Activated T-helper 17 cell treated with anti-CD3 and anti-CD28 coated beads, Interleukin-2, amount 50 U/mL, for 72 hours (primary cell): ENCODE measurements at regions not wholly inside any gene's neighbourhood (a gene's known extent, or its start where the extent isn't known, plus 50 kb on each side); places are given as distances from the start of the nearest gene placed in this dataset.
A peak's percentile ranks its signal among the peaks of the same experiment; 100 is the strongest.

Experiments
- ATAC-seq: fragments of 150-1000 bp; cut with Tn5 transposase; replicated peaks from 2 replicates; pipeline ENCODE4 v1.10.0; 2021; ENCODE audit warnings: mild to moderate bottlenecking, moderate library complexity
- H3K27ac Mint-ChIP-seq: one replicate; pipeline ENCODE4 v1.8.0; 2022; ENCODE audit warnings: mixed read lengths
- H3K27me3 Mint-ChIP-seq: one replicate; pipeline ENCODE4 v1.8.0; 2022; ENCODE audit warnings: mixed read lengths
- H3K36me3 Mint-ChIP-seq: one replicate; pipeline ENCODE4 v1.8.0; 2022; ENCODE audit warnings: low read depth, mild to moderate bottlenecking, mixed read lengths
- H3K4me1 Mint-ChIP-seq: one replicate; pipeline ENCODE4 v1.8.0; 2022; ENCODE audit warnings: mixed read lengths
- H3K4me3 Mint-ChIP-seq: one replicate; pipeline ENCODE4 v1.8.0; 2022; ENCODE audit warnings: mild to moderate bottlenecking, mixed read lengths
- H3K9me3 Mint-ChIP-seq: one replicate; pipeline ENCODE4 v1.8.0; 2022; ENCODE audit warnings: mixed read lengths

GRCh38 chr15:66832664-66833063 lies 130.6 kb downstream of the SMAD6 start:
- Mint-ChIP-seq H3K4me3 (no peak overlapping the region), H3K4me1 (no peaks in the 10 kb centered on the region), H3K27me3 (peaks cover 7% of the 10 kb centered on the region), H3K9me3 (no peaks in the 10 kb centered on the region), H3K27ac (no peak overlapping the region), H3K36me3 (no peaks in the 10 kb centered on the region)
- ATAC-seq = no peak

GRCh38 chr15:66833371-66833770 lies 131.3 kb downstream of the SMAD6 start:
- Mint-ChIP-seq H3K36me3 (no peaks in the 10 kb centered on the region), H3K9me3 (no peaks in the 10 kb centered on the region), H3K27me3 (peaks cover 7% of the 10 kb centered on the region), H3K4me3 (no peak overlapping the region), H3K27ac (no peak overlapping the region), H3K4me1 (no peaks in the 10 kb centered on the region)
- no peak for ATAC-seq

GRCh38 chr15:66833803-66834202 lies 131.8 kb downstream of the SMAD6 start:
- no peaks in the 10 kb centered on the region for H3K4me1 Mint-ChIP-seq
- no peak overlapping the region for H3K4me3 Mint-ChIP-seq
- no peak for ATAC-seq
- no peak overlapping the region for H3K27ac Mint-ChIP-seq
- H3K9me3 Mint-ChIP-seq = no peaks in the 10 kb centered on the region
- peaks cover 7% of the 10 kb centered on the region for H3K27me3 Mint-ChIP-seq
- no peaks in the 10 kb centered on the region for H3K36me3 Mint-ChIP-seq

- peaks cover 7% of the 10 kb centered on the region for H3K27me3 Mint-ChIP-seq
- no peaks in the 10 kb centered on the region for H3K4me1 Mint-ChIP-seq
- no peak overlapping the region for H3K4me3 Mint-ChIP-seq
- no peaks in the 10 kb centered on the region for H3K9me3 Mint-ChIP-seq
- H3K27ac Mint-ChIP-seq = no peak overlapping the region
- H3K36me3 Mint-ChIP-seq = no peaks in the 10 kb centered on the region
- no peak for ATAC-seq
These were observed 133.1 kb downstream of the SMAD6 start for GRCh38 chr15:66834881-66835878.

GRCh38 chr15:66836231-66837030 lies 134.4 kb downstream of the SMAD6 start:
- Mint-ChIP-seq H3K9me3 (no peaks in the 10 kb centered on the region), H3K27me3 (peaks cover 4% of the 10 kb centered on the region), H3K4me1 (no peaks in the 10 kb centered on the region), H3K36me3 (no peaks in the 10 kb centered on the region), H3K27ac (no peak overlapping the region), H3K4me3 (no peak overlapping the region)
- no peak for ATAC-seq

- Mint-ChIP-seq H3K4me1 (no peaks in the 10 kb centered on the region), H3K9me3 (no peaks in the 10 kb centered on the region)
- ATAC-seq = no peak
These were observed 136.2 kb downstream of the SMAD6 start for GRCh38 chr15:66838202-66838601.

GRCh38 chr15:66838671-66839239 lies 136.7 kb downstream of the SMAD6 start:
- Mint-ChIP-seq H3K36me3 (no peaks in the 10 kb centered on the region), H3K4me1 (no peaks in the 10 kb centered on the region), H3K4me3 (no peak overlapping the region), H3K27ac (no peak overlapping the region), H3K9me3 (no peaks in the 10 kb centered on the region), H3K27me3 (peaks cover 20% of the 10 kb centered on the region)
- no peak for ATAC-seq

More at GRCh38 chr15:66838202-66838601, 136.2 kb downstream of the SMAD6 start:
- H3K27ac Mint-ChIP-seq = no peak overlapping the region
- no peaks in the 10 kb centered on the region for H3K36me3 Mint-ChIP-seq
- peaks cover 14% of the 10 kb centered on the region for H3K27me3 Mint-ChIP-seq
- no peak overlapping the region for H3K4me3 Mint-ChIP-seq

GRCh38 chr15:66839506-66840112 lies 137.6 kb downstream of the SMAD6 start:
- Mint-ChIP-seq H3K36me3 (no peaks in the 10 kb centered on the region), H3K27ac (no peak overlapping the region), H3K4me1 (no peaks in the 10 kb centered on the region), H3K4me3 (no peak overlapping the region), H3K27me3 (peaks cover 24% of the 10 kb centered on the region), H3K9me3 (no peaks in the 10 kb centered on the region)
- no peak for ATAC-seq

GRCh38 chr15:66840615-66841390 lies 138.8 kb downstream of the SMAD6 start:
- no peaks in the 10 kb centered on the region for H3K4me1 Mint-ChIP-seq
- no peak overlapping the region for H3K4me3 Mint-ChIP-seq
- H3K9me3 Mint-ChIP-seq = no peaks in the 10 kb centered on the region
- no peaks in the 10 kb centered on the region for H3K36me3 Mint-ChIP-seq
- no peak overlapping the region for H3K27ac Mint-ChIP-seq
- peaks cover 32% of the 10 kb centered on the region for H3K27me3 Mint-ChIP-seq
- ATAC-seq = no peak

- Mint-ChIP-seq H3K4me1 (no peaks in the 10 kb centered on the region), H3K27me3 (peaks cover 38% of the 10 kb centered on the region), H3K9me3 (no peaks in the 10 kb centered on the region), H3K4me3 (peak overlapping the region; percentile 28), H3K27ac (no peak overlapping the region), H3K36me3 (no peaks in the 10 kb centered on the region)
- ATAC-seq = peak; percentile 56
These were observed 140.1 kb downstream of the SMAD6 start for GRCh38 chr15:66841953-66842681.

- Mint-ChIP-seq H3K4me3 (peak overlapping the region; percentile 33), H3K9me3 (no peaks in the 10 kb centered on the region), H3K4me1 (no peaks in the 10 kb centered on the region), H3K36me3 (no peaks in the 10 kb centered on the region), H3K27me3 (peaks cover 38% of the 10 kb centered on the region), H3K27ac (no peak overlapping the region)
- ATAC-seq = no peak
These were observed 140.8 kb downstream of the SMAD6 start for GRCh38 chr15:66842710-66843441.

- Mint-ChIP-seq H3K9me3 (no peaks in the 10 kb centered on the region), H3K4me3 (no peak overlapping the region), H3K27me3 (peaks cover 38% of the 10 kb centered on the region), H3K27ac (no peak overlapping the region), H3K4me1 (no peaks in the 10 kb centered on the region), H3K36me3 (no peaks in the 10 kb centered on the region)
- ATAC-seq = no peak
These were observed 141.5 kb downstream of the SMAD6 start for GRCh38 chr15:66843581-66843980.
